Ovary (tissue), 3 donors: ENCODE measurements at regions not wholly inside any gene's neighbourhood (a gene's known extent, or its start where the extent isn't known, plus 50 kb on each side); places are given as distances from the start of the nearest gene placed in this dataset.

ENCODE experiments used
- CTCF ChIP-seq, 3 donors: fragments of 450-650 bp in 2 of 3; fragments of 200-600 bp in 1 of 3; IDR thresholded peaks; one replicate each; pipeline versions ENCODE4 v1.5.1 to v1.8.0; 2016 to 2022; ENCODE audit warnings: antibody characterized with exemption in 3 of 3, mild to moderate bottlenecking in 1 of 3
- EP300 ChIP-seq: sonication (generic); formaldehyde crosslinking; IDR thresholded peaks from one replicate; pipeline ENCODE4 v1.6.1; 2017; ENCODE audit warnings: antibody characterized with exemption
- POLR2A ChIP-seq: fragments of 450-650 bp; IDR thresholded peaks from one replicate; pipeline ENCODE4 v1.6.1; 2017; ENCODE audit warnings: antibody characterized with exemption, mild to moderate bottlenecking, moderate library complexity
- donor health status: DM: no; HTN: no; CAD: no.

GRCh38 chr20:20904501-20904831 is 192.0 kb upstream of the RALGAPA2 start:
- TF ChIP-seq CTCF (IDR thresholded peaks at IDR 0.05) (no peak), POLR2A (no peak), EP300 (no peak)
